ENCODE measurements at regions not wholly inside any gene's neighbourhood (a gene's known extent, or its start where the extent isn't known, plus 50 kb on each side); places are given as distances from the start of the nearest gene placed in this dataset.
A peak's percentile ranks its signal among the peaks of the same experiment; 100 is the strongest.
"Not testable (repeated sequence)": the region's sequence is repeated elsewhere in the genome, so short reads cannot be mapped to it uniquely, and the experiment has no call there.

DNA sequence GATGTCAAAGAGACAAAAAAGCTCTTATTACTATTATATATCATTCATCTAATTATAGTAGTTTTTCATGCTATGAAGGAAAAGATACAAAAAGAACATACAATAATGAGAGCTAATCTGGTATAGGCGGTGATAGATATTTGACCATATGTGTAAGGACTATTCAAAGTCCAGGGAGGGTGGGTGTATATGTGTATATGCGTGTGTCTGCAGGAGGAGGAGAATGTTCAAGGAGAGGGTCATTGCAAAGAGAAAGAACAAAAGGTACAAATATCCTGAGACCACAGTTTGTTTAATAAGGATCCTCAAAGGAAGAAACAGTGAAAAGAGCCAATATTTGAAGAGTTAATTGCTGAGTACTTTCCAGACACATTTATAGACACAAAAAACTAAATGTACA, 1288.6 kb upstream of the CITED2 start:
- peak overlapping the region; percentile 18 for H3K4me3 Mint-ChIP-seq
- H3K36me3 Mint-ChIP-seq (ENCODE audit: low read depth), result peaks cover 30% of the 10 kb centered on the region
- H3K9me3 Mint-ChIP-seq, result peaks cover 11% of the 10 kb centered on the region; the same call in 1 of the 2 replicates
- peak overlapping the region; percentile 14 for H3K27ac Mint-ChIP-seq
- peaks cover 48% of the 10 kb centered on the region for H3K4me1 Mint-ChIP-seq (ENCODE audit: low read depth)
- TF ChIP-seq, protein P1, sequence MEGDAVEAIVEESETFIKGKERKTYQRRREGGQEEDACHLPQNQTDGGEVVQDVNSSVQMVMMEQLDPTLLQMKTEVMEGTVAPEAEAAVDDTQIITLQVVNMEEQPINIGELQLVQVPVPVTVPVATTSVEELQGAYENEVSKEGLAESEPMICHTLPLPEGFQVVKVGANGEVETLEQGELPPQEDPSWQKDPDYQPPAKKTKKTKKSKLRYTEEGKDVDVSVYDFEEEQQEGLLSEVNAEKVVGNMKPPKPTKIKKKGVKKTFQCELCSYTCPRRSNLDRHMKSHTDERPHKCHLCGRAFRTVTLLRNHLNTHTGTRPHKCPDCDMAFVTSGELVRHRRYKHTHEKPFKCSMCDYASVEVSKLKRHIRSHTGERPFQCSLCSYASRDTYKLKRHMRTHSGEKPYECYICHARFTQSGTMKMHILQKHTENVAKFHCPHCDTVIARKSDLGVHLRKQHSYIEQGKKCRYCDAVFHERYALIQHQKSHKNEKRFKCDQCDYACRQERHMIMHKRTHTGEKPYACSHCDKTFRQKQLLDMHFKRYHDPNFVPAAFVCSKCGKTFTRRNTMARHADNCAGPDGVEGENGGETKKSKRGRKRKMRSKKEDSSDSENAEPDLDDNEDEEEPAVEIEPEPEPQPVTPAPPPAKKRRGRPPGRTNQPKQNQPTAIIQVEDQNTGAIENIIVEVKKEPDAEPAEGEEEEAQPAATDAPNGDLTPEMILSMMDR (IDR thresholded peaks at IDR 0.05), result no peak
- no peaks in the 10 kb centered on the region for H3K27me3 Mint-ChIP-seq (ENCODE audit: insufficient read depth)
- DNase-seq, result no peak

DNA sequence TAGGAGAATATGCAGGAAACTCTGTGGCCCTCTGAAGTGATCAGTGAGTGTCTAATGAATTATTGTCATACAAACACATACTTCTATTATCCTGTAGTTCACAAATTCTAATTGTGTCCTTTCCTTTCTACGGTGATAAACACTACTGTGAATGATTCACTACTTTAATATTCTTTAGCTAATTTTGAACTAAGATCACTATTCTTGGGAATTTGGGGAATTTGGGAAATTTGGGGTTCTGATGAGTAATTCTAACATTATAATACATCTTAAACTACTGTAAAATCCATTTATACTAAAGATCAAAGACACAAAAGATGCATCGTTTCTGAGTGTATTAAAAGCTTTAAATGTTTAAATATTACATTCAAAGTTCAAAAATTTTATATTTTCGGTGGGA, 1287.2 kb upstream of the CITED2 start:
- TF ChIP-seq, protein P1 (IDR thresholded peaks at IDR 0.05), result no peak
- no peaks in the 10 kb centered on the region for H3K27me3 Mint-ChIP-seq (ENCODE audit: insufficient read depth)
- peaks cover 6% of the 10 kb centered on the region; the same call in 1 of the 2 replicates for H3K9me3 Mint-ChIP-seq
- DNase-seq, result peak; percentile 42
- H3K36me3 Mint-ChIP-seq (ENCODE audit: low read depth), result peaks cover 40% of the 10 kb centered on the region
- peaks cover 39% of the 10 kb centered on the region for H3K4me1 Mint-ChIP-seq (ENCODE audit: low read depth)
- peak overlapping the region; percentile 53 for H3K4me3 Mint-ChIP-seq
- peak overlapping the region; percentile 75 for H3K27ac Mint-ChIP-seq

DNA sequence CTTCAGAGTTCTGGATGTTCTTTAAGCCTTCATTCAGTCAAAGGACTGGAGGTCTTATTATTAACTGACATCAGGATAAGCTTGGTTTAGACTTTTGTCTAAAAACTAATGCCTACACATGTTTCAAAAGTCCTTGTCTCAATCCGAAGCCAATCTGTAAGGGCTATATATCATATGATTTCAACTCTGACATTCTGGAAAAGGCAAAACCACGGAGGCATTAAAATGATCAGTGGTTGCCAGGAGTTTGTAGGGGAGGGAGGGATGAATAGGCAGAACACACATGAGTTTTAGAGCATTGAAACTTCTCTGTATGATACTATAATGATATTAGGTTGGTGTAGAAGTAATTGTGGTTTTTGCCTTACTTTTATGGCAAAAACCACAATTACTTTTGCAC, 1285.8 kb upstream of the CITED2 start:
- Mint-ChIP-seq H3K9me3 (no peaks in the 10 kb centered on the region), H3K27me3 (ENCODE audit: insufficient read depth) (no peaks in the 10 kb centered on the region), H3K4me3 (no peak overlapping the region), H3K36me3 (ENCODE audit: low read depth) (peaks cover 46% of the 10 kb centered on the region), H3K4me1 (ENCODE audit: low read depth) (peaks cover 51% of the 10 kb centered on the region), H3K27ac (peak overlapping the region; percentile 64; the same call in 1 of the 2 replicates)
- TF ChIP-seq, protein P1 (IDR thresholded peaks at IDR 0.05), result no peak
- DNase-seq, result no peak

- Mint-ChIP-seq H3K9me3 (peaks cover 8% of the 10 kb centered on the region), H3K27me3 (ENCODE audit: insufficient read depth) (no peaks in the 10 kb centered on the region), H3K36me3 (ENCODE audit: low read depth) (peaks cover 39% of the 10 kb centered on the region), H3K27ac (no peak overlapping the region), H3K4me1 (ENCODE audit: low read depth) (peaks cover 29% of the 10 kb centered on the region), H3K4me3 (no peak overlapping the region)
- TF ChIP-seq, protein P1 (IDR thresholded peaks at IDR 0.05), result no peak
- DNase-seq, result no peak
Observed at GRCh38 chr6:140653972-140654371, 1279.5 kb upstream of the CITED2 start.

- Mint-ChIP-seq H3K4me3 (no peak overlapping the region), H3K27me3 (ENCODE audit: insufficient read depth) (no peaks in the 10 kb centered on the region), H3K27ac (no peak overlapping the region), H3K9me3 (peaks cover 13% of the 10 kb centered on the region), H3K36me3 (ENCODE audit: low read depth) (peaks cover 43% of the 10 kb centered on the region), H3K4me1 (ENCODE audit: low read depth) (peaks cover 29% of the 10 kb centered on the region)
- TF ChIP-seq, protein P1 (IDR thresholded peaks at IDR 0.05), result no peak
- no peak for DNase-seq
Observed at GRCh38 chr6:140653506-140653905, 1279.1 kb upstream of the CITED2 start.

DNA sequence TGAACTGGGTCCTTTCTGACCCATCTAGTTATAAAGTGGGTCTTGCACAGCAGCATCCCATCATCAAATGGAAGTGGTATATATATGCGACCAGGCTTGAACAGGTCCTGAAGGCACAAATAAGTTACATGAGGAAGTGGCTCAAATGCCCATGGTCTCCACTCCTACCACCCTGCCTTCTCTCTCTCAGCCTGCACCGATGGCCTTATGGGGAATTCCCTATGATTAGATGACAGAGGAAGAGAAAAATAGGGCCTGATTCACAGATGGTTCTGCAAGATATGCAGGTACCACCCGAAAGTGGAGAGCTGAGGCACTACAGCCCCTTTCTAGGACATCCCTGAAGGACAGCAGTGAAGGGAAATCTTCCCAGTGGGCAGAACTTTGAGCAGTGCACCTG, 1275.1 kb upstream of the CITED2 start:
- Mint-ChIP-seq H3K36me3 (ENCODE audit: low read depth) (peaks cover 46% of the 10 kb centered on the region), H3K9me3 (peaks cover 44% of the 10 kb centered on the region)
- DNase-seq; H3K4me1 Mint-ChIP-seq (ENCODE audit: low read depth); H3K4me3 Mint-ChIP-seq; H3K27ac Mint-ChIP-seq; H3K27me3 Mint-ChIP-seq (ENCODE audit: insufficient read depth): not testable (repeated sequence)

- H3K27me3 Mint-ChIP-seq (ENCODE audit: insufficient read depth); H3K4me1 Mint-ChIP-seq (ENCODE audit: low read depth); DNase-seq; H3K4me3 Mint-ChIP-seq; H3K27ac Mint-ChIP-seq: not testable (repeated sequence)
- Mint-ChIP-seq H3K36me3 (ENCODE audit: low read depth) (peaks cover 56% of the 10 kb centered on the region), H3K9me3 (peaks cover 48% of the 10 kb centered on the region)
Observed at GRCh38 chr6:140647322-140647721, 1272.9 kb upstream of the CITED2 start.

Measured in HFFc6 (cell line).